GM21723 (cell line): ENCODE measurements at regions not wholly inside any gene's neighbourhood (a gene's known extent, or its start where the extent isn't known, plus 50 kb on each side); places are given as distances from the start of the nearest gene placed in this dataset.

Experiments
- ATAC-seq: cut with Tn5 transposase; IDR thresholded peaks from one replicate; pipeline ENCODE4 v1.9.1; 2021; ENCODE audit warnings: mild to moderate bottlenecking, moderate library complexity; ENCODE audit not compliant: unreplicated experiment

DNA sequence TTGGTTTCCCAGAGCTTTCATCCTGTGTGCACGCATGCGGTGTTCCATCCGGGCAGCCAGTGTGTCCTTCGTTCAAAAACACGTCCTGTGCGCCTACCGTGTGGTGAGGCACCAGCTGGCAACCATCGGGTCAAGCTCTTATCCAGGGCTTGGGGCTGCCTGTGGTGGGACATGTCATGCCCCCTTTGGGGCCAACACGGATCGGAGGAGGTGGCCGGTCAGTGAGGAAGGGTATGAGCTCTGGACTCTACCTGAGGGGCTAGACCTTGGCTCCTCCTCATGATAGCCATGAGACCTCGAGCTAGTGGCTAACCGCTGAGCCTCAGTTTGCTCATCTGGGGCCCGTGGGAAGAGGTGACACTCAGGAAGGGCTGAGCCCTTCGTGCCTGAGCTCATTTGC is 158.5 kb upstream of the PMEPA1 start:
- ATAC-seq, result no peak

DNA sequence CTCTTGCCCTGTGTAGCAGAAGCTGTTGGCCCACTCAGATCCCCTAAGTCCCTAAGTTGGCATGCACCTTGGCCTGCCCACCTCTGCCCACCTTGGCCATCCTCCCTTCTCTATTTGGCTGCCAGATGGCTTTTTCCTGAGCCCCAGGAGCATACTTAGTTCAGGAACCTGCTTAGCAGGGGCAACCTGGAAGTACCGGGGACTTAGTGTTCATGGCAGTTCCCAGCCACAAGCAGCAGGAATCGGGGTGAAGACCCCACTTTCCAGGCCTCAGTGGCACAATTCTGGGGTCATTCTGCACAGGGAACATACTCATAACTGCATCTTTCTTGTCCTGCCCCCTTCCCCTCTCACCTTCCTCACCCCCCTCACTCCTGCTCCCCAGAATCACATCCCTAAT is 158.0 kb upstream of the PMEPA1 start:
- ATAC-seq, result no peak

DNA sequence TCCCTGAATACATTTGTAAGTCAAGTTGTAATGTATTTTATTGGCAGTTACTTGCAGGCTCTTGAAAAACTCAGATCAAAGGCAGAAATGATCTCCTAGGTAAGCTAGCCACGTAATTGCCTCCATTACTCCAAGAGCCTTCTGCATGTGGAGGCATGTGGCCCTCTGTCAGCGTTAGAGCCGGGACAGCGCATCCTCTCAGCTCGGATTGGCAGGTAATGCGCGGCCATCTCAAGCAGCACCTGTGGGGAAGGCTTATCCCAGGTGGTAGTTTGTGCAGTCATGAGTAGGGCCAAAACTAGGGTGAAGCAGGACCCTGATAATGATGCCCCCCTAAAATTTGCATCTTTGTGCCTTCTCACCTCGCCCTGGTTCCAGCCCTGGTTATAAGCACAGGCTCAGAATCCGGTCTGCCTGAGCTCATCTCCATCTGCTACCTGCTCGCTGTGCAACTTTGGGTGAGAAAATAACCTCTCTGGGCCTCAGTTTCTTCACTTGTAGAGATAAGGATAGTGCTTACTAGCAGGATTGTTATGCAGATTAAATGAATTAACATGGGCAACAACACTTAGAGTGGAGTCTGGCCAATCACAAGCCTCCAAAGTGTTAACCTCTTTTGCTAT is 157.5 kb upstream of the PMEPA1 start:
- ATAC-seq, result no peak

DNA sequence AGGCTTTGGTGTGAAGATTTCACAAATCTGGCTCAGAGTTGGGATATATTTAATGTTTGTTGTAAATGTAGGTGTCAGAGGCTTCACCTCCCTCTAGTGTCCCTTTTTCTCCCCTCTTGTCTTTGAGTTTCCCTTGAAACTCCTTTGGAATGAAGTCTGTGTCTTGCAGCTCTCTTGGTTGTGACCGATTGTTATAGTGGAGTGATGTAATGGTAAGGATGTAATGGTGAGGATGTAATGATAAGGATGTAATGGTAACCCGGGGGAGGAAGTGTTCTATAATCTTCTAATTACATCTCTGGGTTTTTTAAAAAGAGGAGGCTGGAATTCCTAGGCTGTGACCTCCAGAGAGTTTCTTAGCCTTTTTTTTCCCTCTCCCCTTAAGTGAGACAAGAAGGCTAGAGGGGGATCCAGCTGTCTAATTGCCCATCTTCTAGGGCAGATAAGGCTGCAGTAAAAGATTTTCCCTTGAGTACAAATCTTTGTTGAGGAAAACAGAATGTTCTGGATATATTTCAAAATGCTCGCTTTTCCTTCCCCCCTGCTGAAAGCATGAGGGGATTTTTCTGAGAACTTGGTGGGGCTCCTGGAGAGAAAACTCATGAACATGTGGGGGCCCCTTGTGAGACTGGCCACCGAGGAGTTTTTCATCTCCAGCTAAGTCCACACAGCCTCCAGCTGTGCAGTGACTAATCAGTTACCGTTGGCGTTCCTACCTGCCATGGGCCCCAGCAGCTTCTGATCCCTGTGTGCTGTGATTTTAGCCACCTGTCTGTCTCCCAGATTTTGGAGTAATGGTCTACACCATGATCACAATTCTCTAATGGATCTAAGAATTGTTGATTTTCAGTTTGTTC is 156.7 kb upstream of the PMEPA1 start:
- ATAC-seq, result no peak

DNA sequence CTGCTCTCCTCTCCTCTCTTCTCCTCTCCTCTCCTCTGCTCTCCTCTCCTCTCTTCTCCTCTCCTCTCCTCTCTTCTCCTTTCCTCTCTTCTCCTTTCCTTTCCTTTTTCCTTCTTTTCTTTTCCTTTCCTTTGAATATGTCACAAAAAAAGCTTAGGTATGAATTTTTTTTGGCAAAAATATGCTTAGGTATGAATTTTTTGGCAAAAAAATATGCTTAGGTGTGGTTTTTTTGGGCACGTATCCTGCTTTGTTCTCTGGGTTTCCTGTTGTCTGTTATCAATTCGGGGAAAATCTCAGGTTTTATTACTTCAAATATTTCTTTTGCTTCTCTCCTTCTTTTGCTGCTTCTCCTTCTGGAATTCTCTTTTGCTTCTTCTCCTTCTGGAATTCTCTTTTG is 155.5 kb upstream of the PMEPA1 start:
- ATAC-seq, result no peak

DNA sequence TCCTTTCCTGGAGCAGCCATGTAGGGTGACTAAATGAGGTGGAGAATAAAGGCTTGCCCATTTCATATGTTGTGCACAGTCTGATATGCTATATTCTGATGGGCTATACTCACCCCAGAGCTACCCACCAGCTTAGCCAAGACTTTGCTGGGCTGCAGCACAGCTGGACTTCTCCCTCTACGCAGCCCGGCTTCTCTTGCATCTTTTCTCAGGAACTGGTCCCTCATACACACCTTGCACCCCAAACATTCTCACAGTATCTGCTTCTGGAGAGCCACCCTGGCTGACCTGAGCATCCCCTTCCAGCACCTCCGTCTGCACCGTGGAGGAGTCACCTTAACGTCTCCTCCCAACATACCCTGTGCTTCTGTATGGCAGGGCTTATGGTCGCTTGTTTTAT is 150.8 kb upstream of the PMEPA1 start:
- no peak for ATAC-seq

DNA sequence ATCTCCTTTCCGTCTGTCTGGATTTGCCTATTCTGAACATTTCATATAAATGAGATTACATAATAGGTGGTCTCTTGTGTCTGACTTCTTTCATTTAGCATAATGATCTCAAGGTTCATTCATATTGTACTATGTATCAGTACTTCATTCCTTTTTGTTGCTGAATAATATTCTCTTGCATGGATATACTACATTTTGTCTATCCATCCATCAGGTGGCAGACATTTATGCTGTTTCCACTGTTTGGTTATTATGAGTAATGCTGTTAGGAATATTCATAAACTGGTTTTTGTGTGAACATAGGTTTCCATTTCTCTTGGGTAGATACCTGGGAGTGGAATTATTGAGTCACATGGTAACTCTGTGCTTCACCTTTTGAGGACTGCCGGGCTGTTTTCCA is 148.2 kb upstream of the PMEPA1 start:
- no peak for ATAC-seq

DNA sequence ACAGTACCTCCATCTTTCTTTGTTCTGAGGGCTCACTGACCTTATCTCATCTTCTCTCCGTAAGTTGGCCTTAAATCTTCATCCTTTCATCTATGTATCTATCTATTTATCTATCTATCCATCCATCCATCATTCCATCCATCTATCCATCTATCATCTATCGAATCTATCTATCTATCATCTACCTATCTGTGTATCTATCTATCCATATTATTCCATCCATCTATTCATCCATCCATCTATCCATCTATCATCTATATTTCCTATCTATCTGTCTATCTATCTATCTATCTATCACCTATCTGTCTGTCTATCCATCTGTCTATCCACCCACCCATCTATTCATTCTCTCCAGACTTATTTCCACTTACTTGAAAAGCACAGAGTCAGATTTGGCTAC is 147.3 kb upstream of the PMEPA1 start:
- ATAC-seq, result no peak

DNA sequence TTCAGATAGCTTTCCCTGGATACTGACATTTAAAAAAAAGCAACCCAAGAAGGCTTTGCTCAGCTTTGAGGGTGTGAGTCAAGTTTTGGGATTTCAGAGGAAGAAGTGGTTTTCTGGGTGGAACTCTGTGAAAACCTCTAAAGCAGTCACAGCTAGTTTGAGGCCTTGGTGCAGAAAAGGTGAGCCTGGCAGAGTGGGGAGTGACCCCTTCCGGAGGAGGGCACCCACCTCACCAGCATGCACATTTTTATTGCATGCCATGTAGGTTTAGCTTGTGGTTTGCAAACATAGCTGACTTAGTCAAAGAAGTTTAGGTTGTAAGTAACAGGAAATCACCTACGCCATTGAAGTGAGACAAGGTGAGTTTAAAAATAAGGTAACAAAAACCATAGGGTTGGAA is 146.8 kb upstream of the PMEPA1 start:
- ATAC-seq, result no peak

DNA sequence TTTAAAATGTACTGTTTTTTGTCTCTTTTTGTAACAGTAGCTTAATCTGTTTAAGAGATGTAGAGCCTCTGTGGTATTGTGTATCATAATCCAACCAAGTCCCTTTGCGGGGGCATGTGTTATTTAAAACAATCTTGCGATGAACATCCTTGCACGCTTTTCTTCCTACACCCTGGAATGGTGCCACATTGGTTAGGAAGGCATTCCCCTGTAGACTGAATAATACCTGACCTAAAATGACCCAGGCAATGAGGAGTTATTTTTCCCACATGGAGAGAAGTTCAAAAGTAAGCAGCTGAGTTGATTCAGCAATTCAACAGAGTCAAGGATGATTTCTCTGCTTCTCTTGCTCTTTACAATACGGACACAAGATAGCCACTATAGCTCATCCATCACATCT is 142.0 kb upstream of the PMEPA1 start:
- ATAC-seq, result no peak

DNA sequence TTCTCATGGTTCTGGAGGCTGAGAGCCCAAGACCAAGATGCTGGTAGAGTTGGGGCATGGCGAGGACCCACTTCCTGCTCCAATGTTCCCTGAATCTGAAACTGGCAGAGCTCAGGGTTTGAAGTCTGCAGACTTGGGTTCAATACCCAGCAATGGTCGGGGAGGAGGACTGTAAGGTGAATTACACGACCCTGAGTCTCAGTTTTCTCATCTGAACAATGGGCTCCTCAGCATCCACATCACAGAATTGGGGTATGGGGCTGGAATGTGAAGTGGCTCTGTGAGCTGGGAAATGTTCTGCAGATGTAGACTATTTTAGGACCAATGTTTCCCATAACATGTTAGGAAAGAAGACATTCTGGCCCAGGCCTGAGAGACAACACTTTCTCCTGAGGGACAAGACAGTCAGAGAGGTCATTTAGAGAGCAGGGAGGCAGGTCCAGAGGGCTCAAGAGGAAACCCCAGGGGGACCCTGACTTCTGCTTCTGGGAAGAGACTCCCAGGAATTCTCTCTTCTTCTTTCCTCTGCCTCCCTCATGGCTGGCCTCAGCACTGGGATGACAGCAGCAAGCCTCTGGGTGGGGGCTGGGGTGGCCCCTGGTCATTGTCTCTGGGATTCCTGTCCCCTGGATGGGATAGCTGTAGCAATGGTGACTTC is 141.3 kb upstream of the PMEPA1 start:
- ATAC-seq, result no peak

DNA sequence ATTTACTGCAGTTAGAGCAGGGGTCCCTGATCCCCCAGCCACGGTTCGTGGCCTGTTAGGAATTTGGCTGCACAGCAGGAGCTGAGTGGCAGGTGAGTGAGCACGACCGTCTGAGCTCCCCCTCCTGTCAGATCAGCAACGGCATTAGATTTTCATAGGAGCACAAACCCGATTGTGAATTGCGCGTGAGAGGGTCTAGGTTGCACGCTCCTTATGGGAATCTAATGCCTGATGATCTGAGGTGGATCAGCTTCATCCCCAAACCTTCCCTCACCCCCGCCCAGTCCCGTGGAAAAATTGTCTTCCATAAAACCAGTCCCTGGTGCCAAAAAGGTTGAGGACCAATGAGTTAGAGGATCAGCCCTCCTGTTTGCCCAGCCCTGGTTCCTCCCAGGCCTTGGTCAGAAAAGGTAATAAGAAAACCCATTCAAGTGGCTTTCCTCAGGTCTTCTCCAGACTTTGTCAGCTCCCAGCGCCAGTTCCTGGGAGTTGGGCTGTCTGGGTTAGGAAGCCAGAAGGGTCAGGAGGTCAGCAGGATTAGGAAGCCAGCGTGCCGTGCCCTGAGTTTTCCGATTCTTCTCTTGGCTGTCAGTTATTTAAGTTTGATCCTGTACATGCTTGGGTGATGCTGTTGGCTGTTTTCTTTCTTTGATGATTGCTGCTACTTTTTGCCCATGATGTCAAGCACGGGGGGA is 139.9 kb upstream of the PMEPA1 start:
- no peak for ATAC-seq

DNA sequence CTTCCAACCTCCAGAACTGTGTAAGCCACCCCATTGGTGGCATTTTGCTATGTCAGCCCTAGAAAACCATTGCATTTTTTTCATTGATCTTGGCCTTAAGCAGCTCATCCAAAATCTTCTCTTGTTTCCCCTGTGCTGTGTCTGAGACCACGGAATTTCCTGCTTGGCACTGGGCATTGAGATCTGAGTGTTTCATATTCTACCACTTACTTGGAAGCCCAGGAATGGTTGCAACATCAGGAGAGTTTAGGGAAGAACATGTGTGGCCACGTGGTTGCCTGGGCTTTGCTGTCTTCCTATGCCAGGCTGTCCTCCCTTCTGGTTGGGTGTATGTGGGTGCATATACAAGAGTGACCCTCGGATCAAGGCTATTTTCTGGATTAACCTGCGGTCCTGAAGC is 139.3 kb upstream of the PMEPA1 start:
- no peak for ATAC-seq

DNA sequence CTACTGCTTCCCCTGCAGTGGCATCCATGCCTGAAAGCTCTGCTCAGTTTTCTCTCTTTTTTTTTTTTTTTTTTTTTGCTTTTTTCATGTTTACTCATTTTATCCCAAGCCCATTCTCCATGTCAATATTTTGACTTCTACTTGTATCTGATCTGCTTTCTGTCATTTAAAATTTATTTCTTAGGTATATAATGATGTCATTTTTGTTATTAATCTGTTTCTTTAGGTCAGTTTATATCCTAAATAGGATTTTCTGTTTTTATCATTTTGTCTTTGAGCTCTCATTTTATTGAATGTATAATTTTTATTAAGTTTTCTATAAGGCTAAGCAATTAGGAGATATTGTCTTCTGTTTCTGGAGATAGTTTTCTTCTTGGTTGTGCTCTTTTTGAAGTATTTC is 138.5 kb upstream of the PMEPA1 start:
- no peak for ATAC-seq

DNA sequence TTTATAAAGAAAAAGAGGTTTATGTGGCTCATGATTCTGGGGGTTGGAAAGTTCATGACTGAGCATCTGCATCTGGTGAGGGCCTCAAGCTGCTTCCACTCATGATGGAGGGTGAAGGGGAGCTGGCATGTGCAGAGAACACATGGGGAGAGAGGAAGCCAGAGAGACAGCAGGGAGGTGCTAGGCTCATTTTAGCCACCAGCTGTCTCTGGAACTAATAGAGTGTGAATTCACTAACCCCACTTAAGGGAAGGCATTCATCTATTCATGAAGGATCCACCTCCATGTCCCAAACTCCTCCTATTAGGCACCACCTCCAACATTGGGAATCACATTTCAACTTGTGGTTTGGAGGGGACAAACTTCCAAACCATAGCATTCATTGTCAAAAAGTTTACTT is 137.3 kb upstream of the PMEPA1 start:
- no peak for ATAC-seq

DNA sequence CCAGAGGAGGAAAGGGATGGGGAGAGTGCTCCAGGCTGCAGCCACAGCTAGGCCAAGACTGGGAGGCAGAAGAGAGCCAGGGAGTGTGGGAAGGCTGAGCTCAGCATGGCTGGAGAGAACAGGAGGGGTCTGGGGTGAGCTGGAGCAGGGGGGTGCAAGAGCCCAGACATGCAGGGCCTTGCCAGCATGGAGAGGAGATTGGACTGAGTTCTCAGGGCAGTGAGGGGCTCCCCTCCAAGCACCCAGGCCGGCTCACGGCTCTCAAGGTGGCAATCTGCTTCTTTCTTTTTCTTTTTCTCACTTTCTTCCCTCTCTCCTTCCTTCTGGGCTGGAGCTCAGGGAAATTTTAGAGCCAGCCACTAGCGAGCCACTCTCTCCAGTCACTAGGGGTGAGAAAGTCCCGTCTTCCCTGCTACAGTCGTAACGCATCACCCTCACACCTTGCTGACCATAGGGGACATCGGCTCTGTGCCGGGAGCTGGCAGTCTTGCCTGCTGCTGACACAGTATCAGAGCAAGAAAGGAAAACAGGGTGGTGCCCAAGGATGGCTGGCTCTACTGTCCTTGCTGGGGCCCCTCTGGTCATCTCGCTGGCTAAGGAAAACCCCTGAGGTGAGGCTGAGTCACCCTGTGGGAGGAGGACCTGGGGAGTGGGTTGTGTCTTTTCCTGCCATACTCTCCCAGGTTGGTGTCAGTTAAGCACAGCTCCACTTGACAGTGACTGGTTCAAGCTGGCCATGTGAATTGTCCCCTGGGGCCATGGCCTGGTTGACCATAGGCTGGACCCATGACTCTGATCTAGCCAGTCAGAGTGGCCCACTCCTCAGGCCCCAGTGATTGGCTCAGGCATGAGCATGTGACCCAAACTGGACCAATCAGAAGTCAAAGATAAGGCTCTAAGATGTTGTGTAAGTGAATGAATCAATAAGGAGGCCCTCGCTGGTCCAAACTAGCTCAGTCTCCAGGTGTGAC is 135.1 kb upstream of the PMEPA1 start:
- ATAC-seq, result no peak

DNA sequence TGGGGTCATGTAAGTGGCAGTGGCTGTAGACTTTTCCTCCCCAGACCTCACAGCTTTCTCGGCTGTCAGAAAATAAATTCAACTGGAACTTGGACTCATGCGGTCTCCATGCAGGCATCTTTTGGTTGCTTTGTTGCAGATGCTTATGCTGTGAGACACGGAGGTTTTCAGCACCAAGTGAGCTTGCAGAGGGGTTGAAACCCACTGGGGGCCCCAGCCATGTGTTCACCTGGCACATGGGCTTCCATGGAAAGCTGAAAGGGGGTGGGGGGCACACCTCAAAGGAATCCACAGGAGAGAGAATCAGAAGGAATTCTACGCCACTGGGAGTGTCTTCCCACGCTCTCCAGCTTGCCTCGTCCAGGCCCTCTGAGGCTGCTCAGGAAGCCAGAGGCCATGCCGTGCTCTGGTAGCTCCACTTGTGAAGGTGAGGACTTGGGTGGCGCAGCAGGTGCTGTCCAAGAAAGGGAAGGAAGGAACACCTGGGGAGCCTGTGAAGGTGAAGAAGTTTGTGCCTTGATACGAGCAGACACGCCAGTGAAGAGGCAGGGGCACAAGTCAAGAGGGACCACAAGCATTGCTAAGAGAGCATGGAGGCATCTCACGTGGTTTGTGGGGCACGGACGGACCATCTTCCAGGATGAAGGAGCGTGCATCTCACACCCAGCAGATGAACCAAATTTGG is 134.3 kb upstream of the PMEPA1 start:
- ATAC-seq, result no peak

DNA sequence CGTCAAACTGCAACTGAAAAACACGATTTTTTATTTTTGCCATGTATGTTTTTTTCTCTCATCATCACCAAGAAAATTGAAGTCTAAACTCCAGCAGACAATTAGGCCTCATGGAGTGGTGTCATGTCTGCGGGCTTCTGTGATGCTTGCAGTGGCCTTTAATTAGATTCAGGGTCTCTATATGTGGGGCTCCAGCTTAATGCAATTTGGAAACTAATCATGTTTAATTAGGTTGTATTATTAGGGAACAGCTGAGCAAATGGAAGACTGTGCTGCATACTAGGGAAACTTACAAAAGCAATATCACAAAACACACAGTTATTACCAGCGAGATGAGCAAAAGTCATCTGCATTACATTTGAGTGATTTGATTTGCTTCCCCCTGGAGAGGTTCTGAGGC is 132.9 kb upstream of the PMEPA1 start:
- ATAC-seq, result no peak

DNA sequence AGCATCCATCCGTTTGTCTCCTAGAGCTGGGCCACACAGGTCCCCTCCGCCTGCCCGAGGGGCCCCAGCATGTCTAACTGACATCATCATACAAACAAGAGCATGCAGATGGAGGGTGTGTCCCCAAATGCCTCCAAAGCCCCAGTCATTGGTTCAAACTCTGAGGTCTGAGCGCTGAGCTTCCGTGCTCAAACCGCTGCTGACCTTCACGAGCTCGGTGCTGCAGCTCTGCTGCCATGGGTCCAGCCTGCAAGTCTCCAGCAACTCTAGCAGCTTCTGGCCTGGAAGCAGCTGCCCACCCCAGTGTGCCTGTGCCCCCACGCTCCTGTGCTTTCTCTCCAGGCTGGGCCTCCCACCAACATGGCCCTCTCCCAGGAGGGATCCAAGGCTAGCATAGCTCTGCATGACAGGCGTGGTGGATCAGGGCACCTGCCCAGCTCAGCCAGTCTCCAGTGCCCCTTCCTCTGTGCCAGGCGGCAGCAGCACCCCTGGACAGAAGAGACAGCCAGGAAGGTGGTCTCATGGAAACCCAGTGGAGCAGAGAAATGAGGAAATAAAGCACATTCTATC is 131.6 kb upstream of the PMEPA1 start:
- no peak for ATAC-seq
